ENCODE measurements at regions not wholly inside any gene's neighbourhood (a gene's known extent, or its start where the extent isn't known, plus 50 kb on each side); places are given as distances from the start of the nearest gene placed in this dataset.

DNA sequence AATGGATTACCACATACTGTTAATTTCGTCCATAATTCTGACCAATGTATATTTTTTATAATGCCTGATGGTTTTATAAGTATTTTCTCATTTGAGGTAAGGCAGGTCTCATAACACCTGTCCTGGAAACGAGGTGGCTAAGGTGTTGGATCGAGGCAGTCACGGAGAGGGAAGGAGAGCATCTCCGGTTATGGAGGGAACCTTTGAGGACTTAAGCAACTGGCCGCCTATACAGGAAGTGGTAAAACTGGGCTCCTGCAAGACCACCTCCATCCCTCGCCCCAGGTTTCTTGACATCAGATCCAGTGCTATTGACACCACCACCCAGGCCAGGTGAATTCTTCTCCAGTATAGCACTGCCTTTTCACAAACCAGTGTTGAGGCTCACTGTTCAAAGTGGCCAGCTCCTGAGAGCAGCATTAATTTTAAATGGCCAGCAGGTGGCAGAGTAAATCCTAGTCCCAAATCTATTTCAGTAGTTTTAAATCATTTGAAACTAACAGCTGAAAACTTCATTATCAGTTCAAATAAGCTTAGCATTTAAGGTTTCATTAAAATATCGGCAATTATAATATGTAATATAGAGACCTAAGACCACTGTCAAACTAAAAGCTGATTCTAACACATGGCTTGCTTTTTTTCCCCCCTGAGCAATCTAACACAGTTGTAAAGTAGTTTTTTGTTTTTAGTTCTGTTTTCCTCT is 100.8 kb downstream of the PPM1A start:
- peak in 2 of 5 donors; percentile 14 to 29 for DNase-seq

DNA sequence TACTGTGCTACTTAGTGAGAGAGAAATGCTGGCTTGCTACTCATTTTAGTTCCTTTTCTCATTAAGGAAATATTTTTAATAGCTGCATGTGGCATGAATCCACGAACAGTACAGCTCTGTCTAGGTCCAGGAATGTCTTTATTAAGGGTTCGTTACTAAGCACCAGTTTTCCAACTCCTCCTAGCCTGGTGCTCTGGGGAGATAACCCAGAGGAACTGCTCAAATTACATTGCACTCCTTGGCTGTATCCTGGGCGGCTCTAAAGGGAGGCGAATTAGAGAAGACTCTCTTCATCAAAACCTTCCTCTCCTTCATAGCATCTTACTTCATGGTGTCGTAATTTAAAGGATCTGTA is 101.3 kb downstream of the PPM1A start:
- no peak for DNase-seq

DNA sequence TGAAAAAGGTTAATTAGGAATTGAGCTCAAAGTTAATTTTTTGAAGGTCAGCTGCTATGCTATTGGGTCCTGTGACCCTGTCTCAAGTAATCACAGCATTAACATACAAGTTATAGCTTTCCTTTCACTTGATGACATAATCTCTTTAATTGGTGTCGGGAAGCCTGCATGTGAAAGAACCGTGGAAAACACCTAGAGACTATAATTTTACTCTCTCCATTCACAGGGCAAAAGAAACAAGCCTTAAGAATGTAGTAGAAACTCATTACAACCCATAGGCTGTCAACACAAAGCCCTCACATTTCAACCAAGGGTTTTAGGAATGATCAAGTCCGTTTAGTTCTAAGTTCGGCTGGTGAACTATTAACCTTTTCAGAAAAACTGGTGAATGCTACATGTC is 104.4 kb downstream of the PPM1A start:
- DNase-seq, result no peak

- DNase-seq, result no peak
These were observed 106.7 kb downstream of the PPM1A start for GRCh38 chr14:60355768-60356167.

- DNase-seq, result no peak
These were observed 107.4 kb downstream of the PPM1A start for GRCh38 chr14:60356386-60356785.

DNA sequence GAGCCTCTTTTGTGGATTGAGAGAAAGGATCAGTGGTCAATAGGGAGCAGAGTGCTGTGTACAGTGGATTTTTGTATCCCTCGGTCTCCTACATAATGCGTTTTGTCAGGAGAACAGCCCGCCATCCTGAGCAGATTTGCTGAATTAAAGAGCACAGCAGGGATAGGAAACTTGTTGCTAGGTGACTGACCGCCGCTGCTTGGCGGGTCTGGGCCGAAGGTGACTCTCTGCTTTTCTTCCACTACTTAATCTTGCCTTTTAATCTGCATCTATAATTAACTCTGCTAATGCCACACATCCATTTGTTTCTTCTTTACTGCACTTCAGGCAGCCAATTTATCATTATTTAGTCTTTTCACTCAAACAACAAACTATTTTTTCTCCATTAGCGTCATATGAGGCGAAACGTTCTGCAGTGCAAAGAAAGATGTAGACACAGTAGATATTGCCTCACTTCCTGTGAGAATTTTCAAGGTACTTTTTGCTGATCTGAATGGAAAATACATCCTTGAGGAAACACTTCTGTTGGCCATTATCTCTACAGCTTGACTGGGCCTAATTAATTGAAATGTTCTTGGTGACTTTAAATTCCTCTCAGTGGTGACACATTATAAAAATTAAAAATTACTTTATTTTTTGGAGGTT is 108.0 kb downstream of the PPM1A start:
- DNase-seq, result no peak

GRCh38 chr14:60357551-60358149 is 108.6 kb downstream of the PPM1A start:
- DNase-seq, result no peak

DNA sequence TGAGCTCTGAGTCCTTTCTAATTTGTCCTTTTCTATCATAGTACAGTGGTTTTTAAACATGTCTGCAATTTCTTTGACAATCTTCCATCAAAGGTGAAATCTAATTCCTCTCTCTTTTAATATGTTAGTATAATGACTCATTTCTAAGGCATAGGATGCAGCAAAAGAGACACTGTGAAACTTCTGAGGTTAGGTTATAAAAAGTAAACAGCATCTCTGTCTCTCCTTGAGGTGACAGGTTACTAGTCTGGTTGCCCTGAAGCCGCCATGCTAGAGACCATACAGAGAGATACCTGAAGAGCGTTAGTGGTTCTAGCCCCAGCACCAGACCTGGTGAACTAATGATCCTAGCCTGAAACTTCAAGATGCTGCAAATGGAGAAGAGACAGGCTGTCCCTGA is 114.3 kb downstream of the PPM1A start:
- no peak for DNase-seq

DNA sequence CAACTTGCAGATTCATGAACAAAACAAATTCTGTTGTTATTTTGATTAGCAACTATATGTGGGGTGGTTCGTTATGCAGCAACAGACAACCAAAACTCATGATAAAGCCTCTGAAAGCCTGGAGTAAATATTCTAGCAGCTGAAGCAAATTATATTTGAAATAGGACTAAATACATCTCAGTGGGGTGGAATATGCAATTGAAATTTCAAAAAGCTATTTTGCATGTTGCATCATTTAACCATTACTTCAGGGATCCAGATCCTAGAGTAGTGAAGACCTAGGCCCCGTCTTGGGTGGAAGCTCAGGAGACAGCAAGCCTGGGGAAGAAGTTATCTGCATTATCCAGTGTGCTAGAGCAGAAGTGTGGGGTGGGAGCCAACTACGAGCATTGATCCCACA is 114.7 kb downstream of the PPM1A start:
- no peak for DNase-seq

DNA sequence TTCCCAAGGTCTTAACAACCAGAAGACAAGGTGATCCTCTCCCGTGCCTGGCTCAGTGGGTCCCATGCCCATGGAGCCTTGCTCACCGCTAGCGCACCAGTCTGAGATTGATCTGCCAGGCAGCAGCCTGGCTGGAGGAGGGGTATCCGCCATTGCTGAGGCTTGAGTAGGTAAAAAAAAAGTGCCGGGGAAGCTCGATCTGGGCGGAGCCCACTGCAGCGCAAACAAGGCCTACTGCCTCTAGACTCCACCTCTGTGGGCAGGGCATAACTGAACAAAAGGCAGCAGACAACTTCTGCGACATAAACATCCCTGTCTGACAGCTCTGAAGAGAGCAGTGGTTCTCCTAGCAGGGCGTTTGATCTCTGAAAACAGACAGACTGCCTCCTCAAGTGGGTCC is 104.0 kb downstream of the C14orf39 start:
- DNase-seq, result no peak

Measured in T-helper 1 cell (primary cell).